K562 (cell line): ENCODE measurements at regions not wholly inside any gene's neighbourhood (a gene's known extent, or its start where the extent isn't known, plus 50 kb on each side); places are given as distances from the start of the nearest gene placed in this dataset.
A peak's percentile ranks its signal among the peaks of the same experiment; 100 is the strongest.

ENCODE experiments used
- ATAC-seq: fragments of 200-7000 bp; cut with Tn5 transposase; 3 replicates; pipeline ENCODE4 v1.9.1; 2020; ENCODE audit warnings: moderate library complexity
- BruUV-seq: library from RNA; stranded (reverse); fragments of 400-500 nt; replicated peaks from 2 replicates; lab custom pipeline; 2021; lab: Mats Ljungman, UMichigan
- CTCF ChIA-PET: fragments of 300-600 bp; formaldehyde crosslinking; extraction: SDS; loops from one replicate; lab custom pipeline; 2021; ENCODE audit warnings: low intra/inter-chr PET ratio; lab: Yijun Ruan, JAX
- POLR2A ChIA-PET: fragments of 300-600, 350-650 bp; sonication (Branson Sonifier 250); formaldehyde crosslinking; extraction: SDS; loops from one replicate; lab custom pipeline; 2021; ENCODE audit warnings: antibody characterized with exemption, inconsistent platforms; lab: Yijun Ruan, JAX
- DNase-seq, 4 experiments: peaks; one replicate each; pipeline versions ENCODE4 v3.0.0 to v3.0.0-alpha.2; 2011 to 2018; ENCODE audit warnings: low spot score in 3 of 4, mixed read lengths in 3 of 4; ENCODE audit errors: extremely low read depth in 1 of 4
- FAIRE-seq: peaks from 2 replicates; lab custom pipeline; 2011; peaks lifted over from hg19 to GRCh38; lab: Jason Lieb, UNC
- H2AFZ ChIP-seq: 2 replicates; pipeline ENCODE4 v1.6.0; 2011; ENCODE audit warnings: low read depth, low read length, control low read depth, inconsistent platforms
- H3K27ac ChIP-seq: fragments of 200-600 bp; 3 replicates; pipeline ENCODE4 v1.8.0; 2011; ENCODE audit warnings: low read depth, mild to moderate bottlenecking, control low read depth, inconsistent platforms, low read length, moderate library complexity, mixed read lengths; ENCODE audit errors: extremely low read depth
- H3K27me3 ChIP-seq, 2 experiments: fragments of 300-600 bp in 1 of 2; 2 replicates in 1 of 2; 3 replicates in 1 of 2; pipeline versions ENCODE4 v1.6.0 to v1.8.0; 2011; ENCODE audit warnings: inconsistent platforms in 2 of 2, low read length in 2 of 2, mild to moderate bottlenecking in 1 of 2, mixed read lengths in 1 of 2, moderate library complexity in 1 of 2; ENCODE audit not compliant: control insufficient read depth in 2 of 2, insufficient read depth in 2 of 2
- H3K36me3 ChIP-seq: fragments of 300-600 bp; 3 replicates; pipeline ENCODE4 v1.8.0; 2011; ENCODE audit warnings: mild to moderate bottlenecking, low read length, inconsistent platforms; ENCODE audit not compliant: control insufficient read depth, insufficient read depth
- H3K4me1 ChIP-seq, 2 experiments: fragments of 200-600 bp in 1 of 2; replicated peaks in 1 of 2; 2 replicates in 1 of 2; 3 replicates in 1 of 2; pipeline versions ENCODE4 v1.5.1 to v1.8.0; 2011; ENCODE audit warnings: inconsistent platforms in 2 of 2, low read length in 2 of 2, mild to moderate bottlenecking in 1 of 2, mixed read lengths in 1 of 2, moderate library complexity in 1 of 2; ENCODE audit not compliant: control insufficient read depth in 2 of 2, insufficient read depth in 2 of 2
- H3K4me2 ChIP-seq: 2 replicates; pipeline ENCODE4 v1.6.1; 2011; ENCODE audit warnings: low read length, control low read depth, inconsistent platforms, mixed read lengths; ENCODE audit not compliant: insufficient read depth
- H3K4me3 ChIP-seq: fragments of 200-600 bp; sonication (generic), shearing (Covaris generic); 2 replicates; pipeline ENCODE4 v1.5.1; 2016; ENCODE audit warnings: control low read depth, inconsistent platforms
- H3K79me2 ChIP-seq: fragments of 200-600 bp; 3 replicates; pipeline ENCODE4 v1.8.0; 2011; ENCODE audit warnings: low read length, inconsistent platforms; ENCODE audit not compliant: control insufficient read depth, insufficient read depth
- H3K9ac ChIP-seq, 2 experiments: 2 replicates each; pipeline versions ENCODE4 v1.6.0 to v1.6.1; 2011; ENCODE audit warnings: low read depth in 2 of 2, low read length in 2 of 2, control low read depth in 1 of 2, inconsistent platforms in 1 of 2, mild to moderate bottlenecking in 1 of 2, mixed read lengths in 1 of 2; ENCODE audit not compliant: insufficient read depth in 1 of 2
- H3K9me1 ChIP-seq: one replicate; pipeline ENCODE4 v1.6.0; 2011; ENCODE audit warnings: inconsistent platforms, mild to moderate bottlenecking, low read length, moderate library complexity; ENCODE audit not compliant: control insufficient read depth, insufficient read depth
- H3K9me3 ChIP-seq: replicated peaks from 2 replicates; pipeline ENCODE4 v1.5.1; 2011; ENCODE audit warnings: low read depth, low read length, inconsistent platforms; ENCODE audit not compliant: control insufficient read depth, insufficient read depth
- H4K20me1 ChIP-seq: replicated peaks from 2 replicates; pipeline ENCODE4 v1.6.1; 2011; ENCODE audit warnings: low read length, inconsistent platforms, mixed read lengths; ENCODE audit not compliant: control insufficient read depth, insufficient read depth
- CC2D1A ChIP-seq: fragments of 450-650 bp; IDR thresholded peaks from 2 replicates; pipeline ENCODE4 v1.6.1; 2017; ENCODE audit warnings: mild to moderate bottlenecking
- CREBBP ChIP-seq: IDR thresholded peaks from one replicate; pipeline ENCODE4 v1.6.1; 2012; ENCODE audit warnings: low read depth, mild to moderate bottlenecking, control low read depth, inconsistent platforms, low read length
- ILK ChIP-seq: fragments of 450-650 bp; IDR thresholded peaks from 2 replicates; pipeline ENCODE4 v1.6.1; 2016; ENCODE audit warnings: missing genetic modification characterization, low read depth, mild to moderate bottlenecking, missing compliant biosample characterization, moderate library complexity, borderline replicate concordance
- KAT8 ChIP-seq: fragments of 450-650 bp; IDR thresholded peaks from 2 replicates; pipeline ENCODE4 v1.6.1; 2016; ENCODE audit warnings: low read depth, mild to moderate bottlenecking
- PHF21A ChIP-seq: fragments of 450-650 bp; IDR thresholded peaks from 2 replicates; pipeline ENCODE4 v1.6.1; 2017; ENCODE audit warnings: low read depth, borderline replicate concordance
- POLR3A ChIP-seq: IDR thresholded peaks from 2 replicates; pipeline ENCODE4 v1.6.1; 2011; ENCODE audit warnings: borderline replicate concordance, mild to moderate bottlenecking, moderate library complexity; ENCODE audit not compliant: insufficient read length, insufficient read depth; ENCODE audit errors: extremely low read depth
- RFX1 ChIP-seq: fragments of 450-650 bp; IDR thresholded peaks from 2 replicates; pipeline ENCODE4 v1.6.1; 2016; ENCODE audit warnings: mild to moderate bottlenecking, moderate library complexity
- SMAD4 ChIP-seq: fragments of 250-450 bp; sonication (Bioruptor Pico); conservative IDR thresholded peaks from 2 replicates; pipeline ENCODE4 v1.8.0; 2021; ENCODE audit warnings: inconsistent platforms, mild to moderate bottlenecking, moderate library complexity
- TAF15 ChIP-seq: fragments of 200-400 bp; formaldehyde crosslinking; IDR thresholded peaks from 2 replicates; pipeline ENCODE4 v1.6.1; 2017; ENCODE audit warnings: mild to moderate bottlenecking, low read depth, low read length, moderate library complexity
- TBP ChIP-seq: optimal IDR thresholded peaks from 2 replicates; pipeline ENCODE3; 2011; ENCODE audit warnings: low read depth, low read length, improper control_type of control experiment
- U2AF1 ChIP-seq: fragments of 200-400 bp; formaldehyde crosslinking; optimal IDR thresholded peaks from 2 replicates; pipeline ENCODE3; 2017; ENCODE audit warnings: mild to moderate bottlenecking, low read depth, low read length, moderate library complexity
- ZNF212 ChIP-seq: fragments of 450-650 bp; formaldehyde crosslinking; IDR thresholded peaks from 2 replicates; pipeline ENCODE4 v1.4.0; 2020; ENCODE audit warnings: mild to moderate bottlenecking
- ZNF3 ChIP-seq: fragments of 250-450 bp; sonication (Bioruptor Pico); IDR thresholded peaks from 2 replicates; pipeline ENCODE4 v1.5.0; 2021; ENCODE audit warnings: mild to moderate bottlenecking, moderate library complexity
- ZNF318 ChIP-seq, 2 experiments: fragments of 450-650 bp; IDR thresholded peaks; 2 replicates each; pipeline ENCODE4 v1.6.1; 2016; ENCODE audit warnings: mild to moderate bottlenecking in 2 of 2, borderline replicate concordance in 1 of 2, low read depth in 1 of 2, moderate library complexity in 1 of 2
- ZNF507 ChIP-seq: conservative IDR thresholded peaks from 2 replicates; pipeline ENCODE4 v1.6.1; 2017; ENCODE audit warnings: missing genetic modification characterization, missing compliant biosample characterization
- ZNF707 ChIP-seq: fragments of 250-450 bp; sonication (Bioruptor Pico); conservative IDR thresholded peaks from 2 replicates; pipeline ENCODE4 v1.8.0; 2022; ENCODE audit warnings: inconsistent platforms, mild to moderate bottlenecking, moderate library complexity
- ZNF778 ChIP-seq: fragments of 450-650 bp; formaldehyde crosslinking; IDR thresholded peaks from 2 replicates; pipeline ENCODE4 v1.4.0; 2020; ENCODE audit warnings: mild to moderate bottlenecking, moderate library complexity
- WGBS: fragments of 100-300 bp; shearing (Covaris generic); methylation state at CpG from one replicate; pipeline ENCODE4 v1.1.6; 2016; ENCODE audit warnings: low coverage, mixed read lengths; ENCODE audit not compliant: insufficient coverage; ENCODE audit errors: missing lambda C conversion rate; 5-methylcytosine and 5-hydroxymethylcytosine counted together
- in situ Hi-C: fragments of 300-500 bp; cut with MboI; formaldehyde crosslinking; loops from 4 replicates; pipeline ENCODE4 v1.15.0; 2018; ENCODE audit warnings: inconsistent platforms, mixed read lengths
- intact Hi-C: fragments of 100-400 bp; cut with micrococcal nuclease; formaldehyde crosslinking; loops from 2 replicates; pipeline ENCODE4 v1.14.2; 2022

GRCh38 chr2:355773-356172 is 67.9 kb upstream of the ALKAL2 start:
- no TSS peak for BruUV-seq
- Histone ChIP-seq H3K4me1 (no peaks in the 10 kb centered on the region), H3K27ac (no peak overlapping the region), H4K20me1 (no peaks in the 10 kb centered on the region), H3K4me2 (peak overlapping the region; percentile 35), H3K4me3 (no peak overlapping the region), H2AFZ (peak overlapping the region; percentile 47; the same call in 1 of the 2 replicates), H3K9me1 (no peaks in the 10 kb centered on the region), H3K36me3 (no peaks in the 10 kb centered on the region), H3K9me3 (no peaks in the 10 kb centered on the region), H3K9ac (no peak overlapping the region), H3K79me2 (no peaks in the 10 kb centered on the region), H3K27me3 (peaks cover 3 to 23% of the 10 kb centered on the region in 2 experiments; a peak in 4 of 5 replicates)
- intact Hi-C loops: no loop called here
- in situ Hi-C loops: no loop called here
- DNase-seq: no peak
- 0% methylated on average over 11 of the region's 12 CpGs for whole genome bisulfite sequencing
- no peak for ATAC-seq
- FAIRE-seq: no peak
- POLR2A ChIA-PET: no interaction called here
- CTCF ChIA-PET: no interaction called here
- no peak for TF ChIP-seq PHF21A
- no peak for TF ChIP-seq SMAD4 (CRISPR knock-in tag)
- no peak for TF ChIP-seq CC2D1A
- no peak for TF ChIP-seq ILK (tag)
- no peak for TF ChIP-seq CREBBP
- no peak for TF ChIP-seq POLR3A
- no peak for TF ChIP-seq ZNF778 (CRISPR knock-in tag)
- no peak for TF ChIP-seq ZNF212 (CRISPR knock-in tag)
- TF ChIP-seq ZNF707: no peak
- TF ChIP-seq U2AF1: no peak
- TF ChIP-seq KAT8: no peak
- no peak for TF ChIP-seq ZNF507 (tag)
- TF ChIP-seq TAF15: no peak
- no peak for TF ChIP-seq ZNF318 (IDR thresholded peaks at IDR 0.05; ENCODE audit: borderline replicate concordance in 1 of 2, low read depth in 1 of 2)
- TF ChIP-seq RFX1: no peak
- TF ChIP-seq ZNF3: no peak
- TF ChIP-seq TBP: no peak
